Right renal cortex interstitium (tissue), 3 donors: ENCODE measurements at regions not wholly inside any gene's neighbourhood (a gene's known extent, or its start where the extent isn't known, plus 50 kb on each side); places are given as distances from the start of the nearest gene placed in this dataset.
A peak's percentile ranks its signal among the peaks of the same experiment; 100 is the strongest.

Experiments
- DNase-seq, 3 donors: peaks; one replicate each; pipeline ENCODE4 v3.0.0-alpha.2; 2013; ENCODE audit warnings: low read depth in 3 of 3, low spot score in 2 of 3

GRCh38 chr7:25653384-25653783 is 425.1 kb upstream of the NPVF start:
- no peak for DNase-seq

DNA sequence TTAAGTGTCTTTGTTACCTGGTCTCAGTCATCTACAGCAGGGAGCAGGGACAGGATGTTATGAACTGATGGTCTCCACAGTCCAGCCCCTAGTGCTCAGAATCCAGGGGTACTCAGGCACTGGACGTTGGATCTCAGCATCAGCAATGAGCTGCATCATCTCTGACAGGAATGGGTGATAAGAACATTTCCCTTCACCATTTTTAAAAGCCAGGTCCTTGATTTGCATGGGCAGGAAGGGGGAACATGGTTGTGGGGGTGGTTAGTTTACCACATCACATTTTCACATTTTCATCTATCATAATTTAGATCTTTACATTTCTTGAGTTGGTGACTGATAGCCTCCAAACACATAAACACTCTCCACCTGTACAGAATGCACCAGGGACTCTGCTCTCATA is 427.8 kb upstream of the NPVF start:
- no peak for DNase-seq

GRCh38 chr7:25656581-25657026 is 428.3 kb upstream of the NPVF start:
- no peak for DNase-seq

GRCh38 chr7:25658375-25658774 is 430.1 kb upstream of the NPVF start:
- DNase-seq = no peak

GRCh38 chr7:25659841-25660240 is 431.6 kb upstream of the NPVF start:
- DNase-seq = no peak

DNA sequence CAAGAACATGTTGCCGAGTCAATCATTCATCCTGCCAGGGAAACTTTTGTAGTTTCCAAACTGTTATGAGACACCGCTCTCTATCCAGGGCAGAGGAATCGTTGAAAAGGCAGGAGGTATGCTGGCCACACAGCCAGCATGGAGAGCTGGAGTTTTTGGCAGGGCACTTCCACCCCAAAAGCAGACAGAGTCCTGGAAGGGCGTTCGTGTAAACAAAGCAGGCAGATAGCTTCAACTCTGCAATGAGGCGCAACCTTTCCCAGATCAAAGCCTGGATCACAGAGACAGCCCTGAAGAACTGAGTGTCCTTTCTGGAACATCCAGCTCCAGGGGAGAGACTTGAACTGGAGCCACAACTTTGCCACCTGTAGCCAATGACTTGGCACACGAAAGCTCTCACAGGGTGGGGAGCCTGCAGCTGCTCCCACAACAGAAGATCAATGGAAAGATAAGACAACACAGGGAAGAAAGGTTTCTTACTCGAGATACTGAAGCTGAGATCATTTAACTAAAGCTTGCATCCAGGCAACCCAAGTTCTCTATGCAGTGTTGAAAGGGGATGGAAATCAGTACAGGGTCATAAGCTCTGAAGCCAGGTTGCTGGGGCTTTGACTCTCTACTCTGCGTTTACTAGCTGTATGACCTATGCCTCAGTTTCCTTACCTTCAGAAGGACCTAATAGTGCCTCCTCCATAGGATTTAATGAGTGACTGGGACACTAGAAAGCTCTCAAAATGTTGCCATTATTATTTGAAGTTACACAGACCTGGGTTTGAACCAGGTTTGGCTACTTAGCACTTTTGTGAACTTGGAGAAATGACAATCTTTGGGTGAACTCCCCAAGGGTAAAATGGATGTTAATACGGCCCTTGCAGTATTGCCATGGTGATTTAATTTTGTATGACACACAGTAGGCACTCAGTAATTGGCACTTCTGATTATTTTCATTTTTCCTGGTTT is 434.8 kb upstream of the NPVF start:
- DNase-seq = no peak

GRCh38 chr7:25663877-25664276 is 435.6 kb upstream of the NPVF start:
- no peak for DNase-seq

- no peak for DNase-seq
These were observed 436.3 kb upstream of the NPVF start for GRCh38 chr7:25664593-25664992.

GRCh38 chr7:25665374-25665773 is 437.1 kb upstream of the NPVF start:
- DNase-seq = no peak

DNA sequence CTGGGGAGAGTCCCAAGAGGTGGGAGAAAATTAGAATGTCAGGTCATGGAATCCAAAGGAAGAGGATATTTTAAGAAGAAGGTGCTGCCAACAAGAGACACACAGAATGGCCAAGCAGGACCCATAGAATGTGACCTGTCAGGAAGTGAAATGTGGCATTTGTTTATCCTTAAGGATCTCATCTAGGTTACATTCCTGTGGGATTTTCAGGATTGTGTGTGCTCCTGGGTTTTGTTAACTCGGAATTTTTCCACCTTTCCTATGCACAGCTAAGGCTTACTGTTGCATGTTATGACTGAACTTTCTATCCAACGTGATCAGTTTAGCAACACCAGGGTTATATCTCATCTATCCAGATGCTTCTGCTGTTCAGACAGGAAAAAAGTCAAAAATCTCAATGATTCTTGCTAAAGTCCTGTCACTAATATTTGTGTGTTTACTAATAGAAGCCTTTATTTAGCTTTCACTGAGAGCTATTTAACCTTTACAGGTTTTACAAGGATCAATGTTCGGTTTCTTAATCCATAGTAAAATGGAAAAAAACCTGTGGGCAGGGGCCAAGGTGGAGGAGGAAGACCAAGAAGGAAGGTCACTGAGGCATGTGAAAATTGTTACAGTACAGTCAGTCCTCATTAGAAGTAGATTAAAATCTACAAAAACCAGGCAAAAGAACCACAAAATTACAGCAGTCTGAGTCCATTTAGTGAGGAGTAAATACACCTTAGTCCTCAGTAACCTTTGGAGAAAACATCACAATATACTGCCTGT is 437.8 kb upstream of the NPVF start:
- DNase-seq = no peak

- DNase-seq = no peak
These were observed 438.4 kb upstream of the NPVF start for GRCh38 chr7:25666671-25667060.

GRCh38 chr7:25669281-25669781 is 441.0 kb upstream of the NPVF start:
- no peak for DNase-seq

GRCh38 chr7:25669961-25670841 is 441.9 kb upstream of the NPVF start:
- peak in 2 of 3 donors; percentile 42 to 61 for DNase-seq

- DNase-seq = no peak
These were observed 442.8 kb upstream of the NPVF start for GRCh38 chr7:25671111-25671510.

GRCh38 chr7:25672496-25672895 is 444.2 kb upstream of the NPVF start:
- no peak for DNase-seq

DNA sequence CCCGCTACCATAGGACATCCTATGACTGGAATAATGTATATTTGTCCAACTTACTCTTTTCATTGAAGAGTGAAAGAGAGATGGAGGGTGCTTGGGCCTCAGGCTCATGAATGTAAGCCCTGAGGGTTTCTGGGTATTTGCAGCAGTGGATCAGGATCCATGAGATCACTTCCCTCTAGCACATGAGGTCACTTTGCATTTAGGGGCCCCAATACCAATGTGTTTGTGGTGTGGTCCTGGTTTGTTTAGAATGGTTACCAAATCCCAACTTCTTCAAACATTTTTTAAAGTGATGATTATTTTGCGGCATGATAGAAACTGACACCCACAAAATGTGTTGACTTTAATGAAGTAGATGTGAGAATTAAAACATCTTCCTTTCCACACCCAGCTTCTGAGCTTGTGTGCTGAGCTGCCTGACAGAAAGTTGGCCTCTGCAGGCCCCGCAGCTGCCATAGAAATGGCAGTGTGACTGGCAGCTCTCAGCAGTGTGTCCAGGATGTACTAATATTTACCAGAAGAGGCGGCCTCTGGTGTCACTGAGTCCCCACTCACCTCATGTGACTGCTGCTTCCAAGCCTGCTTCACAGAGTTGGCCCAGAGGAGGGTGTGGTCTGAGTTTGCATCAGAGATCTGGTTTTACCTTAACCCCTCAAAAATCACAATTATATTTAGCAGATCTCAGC is 447.6 kb upstream of the NPVF start:
- DNase-seq = no peak

GRCh38 chr7:25677595-25677994 is 449.3 kb upstream of the NPVF start:
- DNase-seq = no peak

- DNase-seq = no peak
These were observed 449.9 kb upstream of the NPVF start for GRCh38 chr7:25678215-25678614.

DNA sequence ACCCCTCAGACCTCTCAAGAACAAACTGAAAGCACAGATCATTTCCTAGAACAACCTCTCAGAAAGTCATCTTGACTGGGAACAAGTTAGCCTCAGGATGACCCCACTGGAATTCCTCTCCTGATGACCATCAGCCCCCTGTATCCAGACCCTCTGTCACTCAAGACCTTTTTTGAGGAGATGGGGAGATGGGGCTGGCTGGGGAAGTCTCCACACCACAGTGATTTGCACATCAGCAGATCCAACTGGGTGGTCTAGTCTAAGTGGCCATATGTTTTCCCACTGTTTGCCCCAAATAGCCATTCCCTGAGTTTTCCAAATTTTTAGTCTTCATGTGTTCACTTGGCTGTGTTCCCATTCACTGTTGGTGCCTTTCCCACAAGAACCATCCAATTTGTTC is 452.4 kb upstream of the NPVF start:
- no peak for DNase-seq

DNA sequence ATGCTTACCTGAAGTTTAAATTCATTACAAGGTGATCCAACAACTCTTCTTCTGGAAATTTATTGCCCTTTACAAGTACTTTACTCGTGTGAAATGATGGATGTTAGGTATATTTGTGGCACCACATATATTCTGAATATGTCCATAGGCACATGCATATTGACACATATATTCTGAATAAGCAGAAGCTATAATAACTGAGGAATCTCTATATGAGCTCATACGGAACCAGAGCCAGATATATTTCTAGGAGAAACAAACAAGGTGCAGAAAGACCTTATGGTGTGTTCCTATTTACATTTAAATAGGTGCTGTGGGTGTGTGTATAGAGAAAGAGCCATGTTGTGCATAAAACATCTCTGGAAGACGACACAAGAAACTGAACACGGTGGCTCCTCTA is 456.1 kb upstream of the NPVF start:
- DNase-seq = no peak
